Stimulated activated naive B cell treated with anti-CD40 and anti-IgM and Interleukin-4, amounts not matched to agents 10 μg/mL and 1 μg/mL and 100 μg/mL, for 72 hours (primary cell): ENCODE measurements at regions not wholly inside any gene's neighbourhood (a gene's known extent, or its start where the extent isn't known, plus 50 kb on each side); places are given as distances from the start of the nearest gene placed in this dataset.
A peak's percentile ranks its signal among the peaks of the same experiment; 100 is the strongest.

Source experiments
- ATAC-seq, 2 donors: fragments of 150-1000 bp; cut with Tn5 transposase; replicated peaks; 2 replicates each; pipeline ENCODE4 v1.10.0; 2021; ENCODE audit warnings: moderate library complexity in 1 of 2
- DNase-seq: peaks from one replicate; pipeline ENCODE4 v3.0.0; 2021
- H3K27ac Mint-ChIP-seq: one replicate; pipeline ENCODE4 v1.8.0; 2022; ENCODE audit warnings: mild to moderate bottlenecking, mixed read lengths
- H3K27me3 Mint-ChIP-seq, 2 donors: one replicate each; pipeline ENCODE4 v1.8.0; 2022; ENCODE audit warnings: mixed read lengths in 2 of 2
- H3K36me3 Mint-ChIP-seq, 2 donors: one replicate each; pipeline ENCODE4 v1.8.0; 2022; ENCODE audit warnings: mixed read lengths in 2 of 2, mild to moderate bottlenecking in 1 of 2
- H3K4me1 Mint-ChIP-seq, 2 donors: one replicate each; pipeline ENCODE4 v1.8.0; 2022; ENCODE audit warnings: mixed read lengths in 2 of 2, mild to moderate bottlenecking in 1 of 2
- H3K4me3 Mint-ChIP-seq, 2 donors: one replicate each; pipeline ENCODE4 v1.8.0; 2022; ENCODE audit warnings: mild to moderate bottlenecking in 2 of 2, mixed read lengths in 2 of 2, moderate library complexity in 1 of 2
- H3K9me3 Mint-ChIP-seq, 2 donors: one replicate each; pipeline ENCODE4 v1.8.0; 2022; ENCODE audit warnings: mixed read lengths in 2 of 2, mild to moderate bottlenecking in 1 of 2

DNA sequence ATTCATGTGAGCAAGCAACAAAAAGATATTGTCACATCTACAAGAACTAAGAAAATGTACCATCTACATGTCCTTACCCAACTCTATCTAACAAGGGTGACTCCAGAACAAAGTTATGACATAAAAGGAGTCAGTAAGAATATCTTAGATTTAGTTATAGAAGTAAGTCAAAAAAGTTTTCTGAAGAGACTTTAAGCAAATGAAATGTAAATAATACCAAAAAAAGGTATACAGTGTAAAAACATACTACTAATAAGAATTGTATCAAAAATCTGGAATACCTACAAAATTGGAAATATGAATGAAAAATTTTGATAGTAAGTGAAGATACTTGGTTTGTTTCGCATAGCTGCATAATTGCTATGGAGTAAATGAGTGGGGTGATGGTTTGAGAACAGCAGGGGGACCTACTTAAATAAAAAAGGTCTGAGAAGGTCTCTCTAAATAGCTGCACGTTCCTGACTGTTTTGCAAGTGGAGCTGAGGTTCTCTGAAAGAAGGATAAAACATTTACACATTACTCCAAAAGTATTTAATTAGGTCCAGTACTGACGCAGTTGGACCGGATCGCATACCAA, 51.0 kb upstream of the ENPP6 start:
- Mint-ChIP-seq H3K27ac (peak overlapping the region; percentile 95), H3K36me3 (peaks cover 2 to 12% of the 10 kb centered on the region in 2 donors), H3K4me3 (peak overlapping the region; percentile 69 to 74), H3K27me3 (no peaks in the 10 kb centered on the region), H3K4me1 (peaks cover 43 to 67% of the 10 kb centered on the region in 2 donors), H3K9me3 (peaks cover 0 to 1% of the 10 kb centered on the region in 2 donors)
- DNase-seq (no peak), ATAC-seq (no peak)

DNA sequence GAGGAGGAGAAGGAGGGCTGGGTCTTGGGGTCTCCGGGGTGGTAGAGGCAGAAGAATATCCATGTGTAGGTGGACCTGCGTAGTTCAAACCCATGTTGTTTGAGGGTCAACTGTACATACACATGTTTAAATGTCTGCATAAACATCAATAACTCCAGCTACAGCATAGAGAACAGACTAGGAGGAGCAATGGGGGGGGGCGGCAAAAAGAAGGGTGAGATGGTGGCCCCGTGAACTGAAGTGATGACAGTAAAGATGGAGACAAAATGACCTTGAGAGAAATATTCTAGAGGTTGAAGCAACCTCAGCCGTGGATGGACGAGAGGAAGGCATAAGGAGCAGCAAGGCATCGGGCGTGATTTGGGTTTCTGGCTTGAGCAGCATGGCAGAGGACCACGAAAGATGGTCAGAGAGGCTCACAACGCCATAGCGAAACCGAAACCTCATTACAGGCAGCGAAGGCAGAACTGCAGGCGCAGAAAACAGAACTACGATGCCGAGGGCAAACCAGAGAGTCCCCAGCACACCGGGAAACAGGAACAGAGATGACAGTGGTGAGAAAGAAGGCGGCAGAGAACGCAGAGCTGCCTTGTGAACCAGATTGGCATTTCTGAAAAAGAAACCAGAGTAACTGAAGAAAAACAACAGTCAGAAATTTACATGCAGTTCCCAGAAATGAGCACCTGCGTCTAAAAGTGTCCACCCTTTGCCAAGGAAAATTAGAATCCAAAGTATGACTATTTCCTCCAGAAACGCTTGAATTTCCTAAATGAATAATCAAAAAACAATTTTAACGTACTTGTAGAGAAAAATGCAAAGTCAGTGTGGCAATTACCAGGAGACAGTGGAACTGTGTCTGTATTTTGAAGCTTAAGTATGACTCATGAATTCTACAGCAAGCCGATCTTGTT, 50.3 kb upstream of the ENPP6 start:
- Mint-ChIP-seq H3K36me3 (peaks cover 2 to 12% of the 10 kb centered on the region in 2 donors), H3K4me3 (peak overlapping the region; percentile 69 to 74), H3K27ac (peak overlapping the region; percentile 95), H3K9me3 (peaks cover 0 to 1% of the 10 kb centered on the region in 2 donors), H3K27me3 (no peaks in the 10 kb centered on the region), H3K4me1 (peaks cover 49 to 69% of the 10 kb centered on the region in 2 donors)
- DNase-seq, result peak; percentile 91
- ATAC-seq, result peak; percentile 94 to 95
